ENCODE measurements at regions not wholly inside any gene's neighbourhood (a gene's known extent, or its start where the extent isn't known, plus 50 kb on each side); places are given as distances from the start of the nearest gene placed in this dataset.

DNA sequence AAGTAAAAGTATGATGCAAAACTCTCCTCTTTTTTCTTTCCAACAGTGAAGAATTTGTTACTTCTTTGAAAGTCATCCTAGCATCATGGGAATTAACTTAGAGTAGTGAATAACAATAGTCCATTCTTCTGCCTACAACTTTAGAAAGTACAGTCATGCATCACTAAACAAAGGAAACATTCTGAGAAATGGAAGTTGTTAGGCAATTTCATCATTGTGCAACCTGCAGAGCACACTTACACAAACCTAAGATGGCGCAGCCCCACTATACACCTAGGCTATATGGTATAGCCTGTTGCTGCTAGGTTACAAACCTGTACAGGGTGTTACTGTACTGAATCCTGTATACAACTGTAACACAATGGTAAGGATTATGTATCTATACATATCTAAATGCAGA lies 1209.3 kb upstream of the C9orf72 start:
- H3K27me3 ChIP-seq: no peaks in the 10 kb centered on the region
- H3K4me3 ChIP-seq: no peak overlapping the region
- TF ChIP-seq, protein P1, sequence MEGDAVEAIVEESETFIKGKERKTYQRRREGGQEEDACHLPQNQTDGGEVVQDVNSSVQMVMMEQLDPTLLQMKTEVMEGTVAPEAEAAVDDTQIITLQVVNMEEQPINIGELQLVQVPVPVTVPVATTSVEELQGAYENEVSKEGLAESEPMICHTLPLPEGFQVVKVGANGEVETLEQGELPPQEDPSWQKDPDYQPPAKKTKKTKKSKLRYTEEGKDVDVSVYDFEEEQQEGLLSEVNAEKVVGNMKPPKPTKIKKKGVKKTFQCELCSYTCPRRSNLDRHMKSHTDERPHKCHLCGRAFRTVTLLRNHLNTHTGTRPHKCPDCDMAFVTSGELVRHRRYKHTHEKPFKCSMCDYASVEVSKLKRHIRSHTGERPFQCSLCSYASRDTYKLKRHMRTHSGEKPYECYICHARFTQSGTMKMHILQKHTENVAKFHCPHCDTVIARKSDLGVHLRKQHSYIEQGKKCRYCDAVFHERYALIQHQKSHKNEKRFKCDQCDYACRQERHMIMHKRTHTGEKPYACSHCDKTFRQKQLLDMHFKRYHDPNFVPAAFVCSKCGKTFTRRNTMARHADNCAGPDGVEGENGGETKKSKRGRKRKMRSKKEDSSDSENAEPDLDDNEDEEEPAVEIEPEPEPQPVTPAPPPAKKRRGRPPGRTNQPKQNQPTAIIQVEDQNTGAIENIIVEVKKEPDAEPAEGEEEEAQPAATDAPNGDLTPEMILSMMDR (IDR thresholded peaks at IDR 0.05): no peak
- TF ChIP-seq POLR2A (IDR thresholded peaks at IDR 0.05): no peak
- no peak for ATAC-seq
- H3K36me3 ChIP-seq: no peaks in the 10 kb centered on the region
- H3K27ac ChIP-seq: no peak overlapping the region
- peaks cover 0 to 4% (median 0%) of the 10 kb centered on the region in 12 donors for H3K9me3 ChIP-seq
- 89 to 96% (median 92%) methylated on average over 1 of the region's 1 CpG for WGBS, 4 donors
- intact Hi-C loops (cut with DNase I): no loop called here
- DNase-seq: no peak
- H3K4me1 ChIP-seq: no peaks in the 10 kb centered on the region

DNA sequence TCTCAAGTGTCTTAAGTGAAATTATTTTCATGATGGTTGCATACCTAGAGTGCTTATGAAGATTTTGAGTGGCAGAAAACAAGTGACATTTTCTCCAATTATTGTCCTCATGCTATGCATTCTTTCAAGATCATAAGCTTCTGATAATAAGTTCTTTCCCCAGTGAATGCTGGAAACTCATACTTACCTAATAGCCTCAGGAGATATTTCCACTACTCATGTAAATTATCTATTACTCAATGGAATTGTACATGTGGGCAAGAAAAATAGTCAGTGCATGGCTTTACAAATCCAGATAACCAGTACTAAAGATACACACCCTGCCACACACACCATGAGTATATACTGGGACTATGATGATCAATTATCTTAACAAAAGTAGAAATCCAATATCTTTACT lies 1219.4 kb upstream of the C9orf72 start:
- no peaks in the 10 kb centered on the region for H3K9me3 ChIP-seq
- no peak overlapping the region for H3K4me3 ChIP-seq
- H3K36me3 ChIP-seq: no peaks in the 10 kb centered on the region
- ATAC-seq: no peak
- DNase-seq: no peak
- no peaks in the 10 kb centered on the region for H3K27me3 ChIP-seq
- H3K4me1 ChIP-seq: no peaks in the 10 kb centered on the region
- no peak overlapping the region for H3K27ac ChIP-seq
- intact Hi-C loops (cut with DNase I): no loop called here
- TF ChIP-seq POLR2A (IDR thresholded peaks at IDR 0.05): no peak
- TF ChIP-seq, protein P1 (IDR thresholded peaks at IDR 0.05): no peak

DNA sequence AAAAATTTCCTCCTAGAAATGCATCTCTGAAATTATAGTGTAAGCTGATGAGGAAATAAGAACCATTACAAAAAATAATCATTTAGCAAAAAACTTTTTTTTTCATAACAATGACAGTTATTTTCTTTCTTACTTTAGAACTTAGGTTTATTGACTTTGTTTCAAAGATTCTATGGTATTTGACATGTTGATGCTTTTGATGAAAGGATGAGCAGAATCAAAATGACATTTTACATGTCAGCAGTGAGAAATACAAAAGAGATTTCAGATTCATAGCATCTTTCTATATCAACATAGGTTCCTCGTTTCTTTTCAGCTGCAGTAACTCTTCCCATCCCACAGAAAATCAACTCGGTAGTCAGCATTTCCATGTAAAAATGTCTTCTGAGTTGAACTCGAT lies 1226.6 kb upstream of the C9orf72 start:
- ATAC-seq (no peak), DNase-seq (no peak)
- no peaks in the 10 kb centered on the region for H3K9me3 ChIP-seq
- H3K36me3 ChIP-seq: no peaks in the 10 kb centered on the region
- H3K27ac ChIP-seq: no peak overlapping the region
- no peak for TF ChIP-seq POLR2A (IDR thresholded peaks at IDR 0.05)
- TF ChIP-seq, protein P1 (IDR thresholded peaks at IDR 0.05): no peak
- WGBS, 4 donors: 48 to 59% (median 52%) methylated on average over 3 of the region's 3 CpGs
- H3K4me3 ChIP-seq: no peak overlapping the region
- H3K27me3 ChIP-seq: no peaks in the 10 kb centered on the region
- no peaks in the 10 kb centered on the region for H3K4me1 ChIP-seq
- intact Hi-C loops (cut with DNase I): no loop called here

DNA sequence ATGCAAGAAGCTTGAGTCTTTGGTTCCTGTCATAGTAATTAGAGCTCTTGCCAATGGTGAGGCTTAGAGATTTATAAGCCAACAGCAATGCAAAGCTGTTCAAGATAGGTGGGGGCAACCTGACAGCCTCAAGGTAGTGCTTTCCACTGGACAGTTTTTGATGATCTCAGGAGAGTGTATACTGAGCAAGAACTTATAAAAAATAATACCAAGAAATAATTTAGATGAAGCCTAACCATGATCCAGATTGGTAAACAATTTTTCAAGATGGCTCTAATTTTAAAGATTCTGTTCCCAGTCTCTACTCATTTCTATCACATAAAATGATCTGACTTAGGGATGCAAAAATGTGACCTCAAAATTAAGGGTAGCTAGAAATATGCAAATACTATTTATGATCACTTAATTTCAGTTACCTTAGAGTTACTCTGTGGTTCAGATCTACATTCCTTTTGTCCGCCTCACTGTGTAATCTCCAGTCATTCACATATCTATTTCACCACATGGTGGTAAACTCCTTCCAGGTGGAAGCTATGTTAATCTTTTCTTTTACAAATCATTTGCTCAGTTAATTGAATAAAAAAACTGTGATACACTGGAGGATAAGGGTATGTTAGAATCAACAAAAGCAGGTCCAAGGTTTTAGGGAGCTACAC lies 1228.0 kb upstream of the C9orf72 start:
- Histone ChIP-seq H3K36me3 (no peaks in the 10 kb centered on the region), H3K4me1 (no peaks in the 10 kb centered on the region), H3K4me3 (no peak overlapping the region), H3K27ac (no peak overlapping the region), H3K9me3 (no peaks in the 10 kb centered on the region), H3K27me3 (no peaks in the 10 kb centered on the region)
- DNase-seq (no peak), ATAC-seq (no peak)
- 77 to 85% (median 82%) methylated on average over 1 of the region's 1 CpG for WGBS, 4 donors
- no peak for TF ChIP-seq POLR2A (IDR thresholded peaks at IDR 0.05)
- TF ChIP-seq, protein P1 (IDR thresholded peaks at IDR 0.05): no peak
- intact Hi-C loops (cut with DNase I): no loop called here
